ENCODE measurements at regions not wholly inside any gene's neighbourhood (a gene's known extent, or its start where the extent isn't known, plus 50 kb on each side); places are given as distances from the start of the nearest gene placed in this dataset.

DNA sequence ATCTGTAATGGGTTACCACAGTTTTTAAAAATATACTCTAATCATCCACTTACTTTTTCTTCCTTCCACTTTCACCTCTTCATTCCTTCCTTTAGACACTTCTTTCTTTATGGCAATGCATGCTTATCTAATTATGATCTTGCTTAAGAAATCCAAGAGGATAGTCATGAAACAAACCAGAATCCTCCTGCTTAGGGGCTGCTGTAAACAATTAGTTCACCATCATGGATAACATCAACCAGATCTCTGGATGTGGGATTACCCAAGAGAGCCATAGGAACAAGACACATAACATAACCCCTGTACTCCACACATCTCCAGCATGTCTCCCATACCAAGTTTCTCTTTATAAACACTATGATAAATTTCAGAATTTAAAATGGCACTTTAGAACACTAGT is 713.4 kb upstream of the PTPRD start:
- TF ChIP-seq, protein P1, sequence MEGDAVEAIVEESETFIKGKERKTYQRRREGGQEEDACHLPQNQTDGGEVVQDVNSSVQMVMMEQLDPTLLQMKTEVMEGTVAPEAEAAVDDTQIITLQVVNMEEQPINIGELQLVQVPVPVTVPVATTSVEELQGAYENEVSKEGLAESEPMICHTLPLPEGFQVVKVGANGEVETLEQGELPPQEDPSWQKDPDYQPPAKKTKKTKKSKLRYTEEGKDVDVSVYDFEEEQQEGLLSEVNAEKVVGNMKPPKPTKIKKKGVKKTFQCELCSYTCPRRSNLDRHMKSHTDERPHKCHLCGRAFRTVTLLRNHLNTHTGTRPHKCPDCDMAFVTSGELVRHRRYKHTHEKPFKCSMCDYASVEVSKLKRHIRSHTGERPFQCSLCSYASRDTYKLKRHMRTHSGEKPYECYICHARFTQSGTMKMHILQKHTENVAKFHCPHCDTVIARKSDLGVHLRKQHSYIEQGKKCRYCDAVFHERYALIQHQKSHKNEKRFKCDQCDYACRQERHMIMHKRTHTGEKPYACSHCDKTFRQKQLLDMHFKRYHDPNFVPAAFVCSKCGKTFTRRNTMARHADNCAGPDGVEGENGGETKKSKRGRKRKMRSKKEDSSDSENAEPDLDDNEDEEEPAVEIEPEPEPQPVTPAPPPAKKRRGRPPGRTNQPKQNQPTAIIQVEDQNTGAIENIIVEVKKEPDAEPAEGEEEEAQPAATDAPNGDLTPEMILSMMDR (tag by site-specific recombination; IDR thresholded peaks at IDR 0.05): no peak
- no peak for TF ChIP-seq ZNF354C (tag by site-specific recombination; IDR thresholded peaks at IDR 0.05; ENCODE audit: borderline replicate concordance, low read depth)
- TF ChIP-seq MYNN (tag by site-specific recombination; IDR thresholded peaks at IDR 0.05; ENCODE audit: borderline replicate concordance): no peak
- TF ChIP-seq ZNF138 (tag by site-specific recombination; IDR thresholded peaks at IDR 0.05; ENCODE audit: borderline replicate concordance): no peak
- TF ChIP-seq ZNF239 (tag by site-specific recombination; IDR thresholded peaks at IDR 0.05): no peak
- no peak for TF ChIP-seq ZNF133 (tag by site-specific recombination; IDR thresholded peaks at IDR 0.05)
- no peak for TF ChIP-seq MEIS1 (CRISPR knock-in tag; IDR thresholded peaks at IDR 0.05; ENCODE audit: borderline replicate concordance)
- TF ChIP-seq, protein P2, sequence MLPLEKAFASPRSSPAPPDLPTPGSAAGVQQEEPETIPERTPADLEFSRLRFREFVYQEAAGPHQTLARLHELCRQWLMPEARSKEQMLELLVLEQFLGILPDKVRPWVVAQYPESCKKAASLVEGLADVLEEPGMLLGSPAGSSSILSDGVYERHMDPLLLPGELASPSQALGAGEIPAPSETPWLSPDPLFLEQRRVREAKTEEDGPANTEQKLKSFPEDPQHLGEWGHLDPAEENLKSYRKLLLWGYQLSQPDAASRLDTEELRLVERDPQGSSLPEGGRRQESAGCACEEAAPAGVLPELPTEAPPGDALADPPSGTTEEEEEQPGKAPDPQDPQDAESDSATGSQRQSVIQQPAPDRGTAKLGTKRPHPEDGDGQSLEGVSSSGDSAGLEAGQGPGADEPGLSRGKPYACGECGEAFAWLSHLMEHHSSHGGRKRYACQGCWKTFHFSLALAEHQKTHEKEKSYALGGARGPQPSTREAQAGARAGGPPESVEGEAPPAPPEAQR (tag by site-specific recombination; IDR thresholded peaks at IDR 0.05): no peak
- TF ChIP-seq ZFP37 (tag by site-specific recombination; IDR thresholded peaks at IDR 0.05): no peak

Data from HEK293 (cell line).